GM19351 (cell line): ENCODE measurements at regions not wholly inside any gene's neighbourhood (a gene's known extent, or its start where the extent isn't known, plus 50 kb on each side); places are given as distances from the start of the nearest gene placed in this dataset.
"Not testable (repeated sequence)": the region's sequence is repeated elsewhere in the genome, so short reads cannot be mapped to it uniquely, and the experiment has no call there.

Experiments used
- ATAC-seq: cut with Tn5 transposase; IDR thresholded peaks from one replicate; pipeline ENCODE4 v1.9.1; 2021; ENCODE audit warnings: mild to moderate bottlenecking, moderate library complexity; ENCODE audit not compliant: unreplicated experiment

GRCh38 chr10:77740396-77740795 is 102.8 kb upstream of the KCNMA1 start:
- not testable (repeated sequence) for ATAC-seq

GRCh38 chr10:77738496-77739158 is 101.0 kb upstream of the KCNMA1 start:
- ATAC-seq, result no peak

GRCh38 chr10:77737608-77738007 is 100.0 kb upstream of the KCNMA1 start:
- no peak for ATAC-seq

- ATAC-seq, result not testable (repeated sequence)
These were observed 97.5 kb upstream of the KCNMA1 start for GRCh38 chr10:77735136-77735535.

- ATAC-seq, result no peak
These were observed 94.8 kb upstream of the KCNMA1 start for GRCh38 chr10:77732213-77733003.

GRCh38 chr10:77727481-77727880 is 89.9 kb upstream of the KCNMA1 start:
- ATAC-seq, result no peak

GRCh38 chr10:77726732-77727131 is 89.1 kb upstream of the KCNMA1 start:
- ATAC-seq, result no peak

GRCh38 chr10:77726301-77726700 is 88.7 kb upstream of the KCNMA1 start:
- ATAC-seq, result no peak

- ATAC-seq, result no peak
These were observed 87.2 kb upstream of the KCNMA1 start for GRCh38 chr10:77724820-77725219.

- ATAC-seq, result no peak
These were observed 85.8 kb upstream of the KCNMA1 start for GRCh38 chr10:77723376-77723775.

- ATAC-seq, result not testable (repeated sequence)
These were observed 85.3 kb upstream of the KCNMA1 start for GRCh38 chr10:77722956-77723355.

GRCh38 chr10:77721815-77722214 is 84.2 kb upstream of the KCNMA1 start:
- no peak for ATAC-seq

GRCh38 chr10:77718957-77719356 is 81.3 kb upstream of the KCNMA1 start:
- ATAC-seq, result no peak

- ATAC-seq, result not testable (repeated sequence)
These were observed 80.7 kb upstream of the KCNMA1 start for GRCh38 chr10:77718312-77718711.

GRCh38 chr10:77717336-77717735 is 79.7 kb upstream of the KCNMA1 start:
- ATAC-seq, result no peak

GRCh38 chr10:77716458-77717317 is 79.1 kb upstream of the KCNMA1 start:
- ATAC-seq, result no peak

GRCh38 chr10:77715536-77715935 is 77.9 kb upstream of the KCNMA1 start:
- ATAC-seq, result no peak

GRCh38 chr10:77715088-77715487 is 77.5 kb upstream of the KCNMA1 start:
- no peak for ATAC-seq

GRCh38 chr10:77713521-77714280 is 76.1 kb upstream of the KCNMA1 start:
- ATAC-seq, result no peak

- ATAC-seq, result no peak
These were observed 74.6 kb upstream of the KCNMA1 start for GRCh38 chr10:77712207-77712606.

GRCh38 chr10:77711683-77712049 is 74.1 kb upstream of the KCNMA1 start:
- ATAC-seq, result no peak
